Psoas muscle (tissue), 7 donors: ENCODE measurements at regions not wholly inside any gene's neighbourhood (a gene's known extent, or its start where the extent isn't known, plus 50 kb on each side); places are given as distances from the start of the nearest gene placed in this dataset.
"Not testable (repeated sequence)": the region's sequence is repeated elsewhere in the genome, so short reads cannot be mapped to it uniquely, and the experiment has no call there.

Experiments
- ATAC-seq, 4 donors: fragments of 200-7000 bp; cut with Tn5 transposase; one replicate each; pipeline ENCODE4 v1.9.1; 2020; ENCODE audit warnings: moderate library complexity in 3 of 4, mild to moderate bottlenecking in 2 of 4
- DNase-seq, 2 donors: peaks; one replicate each; pipeline ENCODE4 v3.0.0-alpha.2; 2020
- H3K27ac ChIP-seq: fragments of 200-600 bp; one replicate; pipeline ENCODE4 v1.8.0; 2022
- H3K27me3 ChIP-seq, 3 donors: fragments of 200-600 bp in 1 of 3; one replicate each; pipeline versions ENCODE4 v1.6.1 to v1.8.0; 2013 to 2022; ENCODE audit warnings: low read length in 2 of 3, mild to moderate bottlenecking in 2 of 3, moderate library complexity in 1 of 3; ENCODE audit not compliant: insufficient read depth in 3 of 3
- H3K36me3 ChIP-seq, 2 donors: fragments of 200-600 bp in 1 of 2; one replicate each; pipeline versions ENCODE4 v1.6.1 to v1.8.0; 2013 to 2022; ENCODE audit warnings: low read depth in 1 of 2, mild to moderate bottlenecking in 1 of 2, moderate library complexity in 1 of 2; ENCODE audit not compliant: insufficient read depth in 1 of 2
- H3K4me1 ChIP-seq: fragments of 200-600 bp; one replicate; pipeline ENCODE4 v1.8.0; 2022
- H3K4me3 ChIP-seq: fragments of 200-600 bp; one replicate; pipeline ENCODE4 v1.8.0; 2022; ENCODE audit warnings: mild to moderate bottlenecking
- H3K9me3 ChIP-seq: fragments of 200-600 bp; one replicate; pipeline ENCODE4 v1.8.0; 2022
- WGBS, 3 donors: extraction: QIAGEN DNeasy Blood & Tissue Kit; methylation state at CpG; one replicate each; pipeline versions ENCODE4 v1.1.6 to v1.1.7; 2013; 5-methylcytosine and 5-hydroxymethylcytosine counted together
- intact Hi-C, 2 donors: fragments of 100-400 bp; cut with DNase I; formaldehyde crosslinking; loops; one replicate each; pipeline versions ENCODE4 v1.11.0 to v1.14.2; 2022
- TF ChIP-seq, protein P1 (sequence below): fragments of 200-600 bp; IDR thresholded peaks from one replicate; pipeline ENCODE4 v1.8.0; 2022; ENCODE audit warnings: antibody characterized with exemption
- donor health status: healthy with polysubstance abuse.
- donor health status: DM: no; HTN: no; CAD: no; lungs with moderate emphysema.
- donor health status: Bipolar disorder and iron deficiency.
- donor health status: healthy.
- donor health status: DM: yes; HTN: yes; CAD: no.
- donor health status: DM: no; HTN: no; CAD: no.
- donor health status: DM: yes; HTN: yes; CAD: no.

GRCh38 chr1:70719154-70719553, 308.1 kb downstream of the CTH start:
- no peak overlapping the region for H3K4me3 ChIP-seq
- no peaks in the 10 kb centered on the region for H3K27me3 ChIP-seq
- no peak overlapping the region for H3K27ac ChIP-seq
- intact Hi-C loops, result no loop called here
- no peaks in the 10 kb centered on the region for H3K36me3 ChIP-seq
- no peaks in the 10 kb centered on the region for H3K4me1 ChIP-seq
- 17 to 39% (median 30%) methylated on average over 2 of the region's 2 CpGs for WGBS, 3 donors
- H3K9me3 ChIP-seq, result no peaks in the 10 kb centered on the region
- ATAC-seq (no peak), DNase-seq (no peak)
- TF ChIP-seq, protein P1, sequence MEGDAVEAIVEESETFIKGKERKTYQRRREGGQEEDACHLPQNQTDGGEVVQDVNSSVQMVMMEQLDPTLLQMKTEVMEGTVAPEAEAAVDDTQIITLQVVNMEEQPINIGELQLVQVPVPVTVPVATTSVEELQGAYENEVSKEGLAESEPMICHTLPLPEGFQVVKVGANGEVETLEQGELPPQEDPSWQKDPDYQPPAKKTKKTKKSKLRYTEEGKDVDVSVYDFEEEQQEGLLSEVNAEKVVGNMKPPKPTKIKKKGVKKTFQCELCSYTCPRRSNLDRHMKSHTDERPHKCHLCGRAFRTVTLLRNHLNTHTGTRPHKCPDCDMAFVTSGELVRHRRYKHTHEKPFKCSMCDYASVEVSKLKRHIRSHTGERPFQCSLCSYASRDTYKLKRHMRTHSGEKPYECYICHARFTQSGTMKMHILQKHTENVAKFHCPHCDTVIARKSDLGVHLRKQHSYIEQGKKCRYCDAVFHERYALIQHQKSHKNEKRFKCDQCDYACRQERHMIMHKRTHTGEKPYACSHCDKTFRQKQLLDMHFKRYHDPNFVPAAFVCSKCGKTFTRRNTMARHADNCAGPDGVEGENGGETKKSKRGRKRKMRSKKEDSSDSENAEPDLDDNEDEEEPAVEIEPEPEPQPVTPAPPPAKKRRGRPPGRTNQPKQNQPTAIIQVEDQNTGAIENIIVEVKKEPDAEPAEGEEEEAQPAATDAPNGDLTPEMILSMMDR, result no peak

DNA sequence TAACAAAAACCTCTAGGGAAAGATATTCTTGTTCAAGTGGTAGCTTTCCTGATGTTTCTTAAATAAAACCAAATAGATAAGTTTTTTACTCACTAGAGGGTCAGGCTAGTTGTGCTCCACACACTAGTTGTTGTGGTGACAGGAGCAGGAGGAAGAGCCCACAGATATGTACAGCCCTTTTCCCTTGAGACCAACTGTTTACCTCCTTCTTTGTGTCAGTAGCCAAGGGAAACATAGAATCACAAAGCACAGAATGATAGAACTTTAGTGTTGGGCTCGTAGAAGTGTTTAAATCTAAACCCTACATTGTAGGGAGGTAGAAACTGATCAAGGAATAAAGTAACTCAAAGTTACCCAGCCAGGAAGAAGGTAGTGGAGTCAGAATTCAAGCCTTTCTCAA, 309.0 kb downstream of the CTH start:
- Histone ChIP-seq H3K9me3 (no peaks in the 10 kb centered on the region), H3K27me3 (no peaks in the 10 kb centered on the region), H3K4me3 (no peak overlapping the region), H3K4me1 (no peaks in the 10 kb centered on the region), H3K27ac (no peak overlapping the region), H3K36me3 (no peaks in the 10 kb centered on the region)
- intact Hi-C loops, result no loop called here
- WGBS, 3 donors, result 52% methylated on average over 1 of the region's 1 CpG
- DNase-seq (no peak), ATAC-seq (no peak)
- TF ChIP-seq, protein P1, result no peak

- TF ChIP-seq, protein P1, result no peak
- H3K27ac ChIP-seq, result no peak overlapping the region
- no peaks in the 10 kb centered on the region for H3K9me3 ChIP-seq
- no peak overlapping the region for H3K4me3 ChIP-seq
- DNase-seq (no peak), ATAC-seq (no peak)
- no peaks in the 10 kb centered on the region for H3K27me3 ChIP-seq
- intact Hi-C loops, result no loop called here
- H3K4me1 ChIP-seq, result no peaks in the 10 kb centered on the region
- WGBS, 3 donors, result 65 to 75% (median 67%) methylated on average over 1 of the region's 1 CpG
- H3K36me3 ChIP-seq, result no peaks in the 10 kb centered on the region
Observed at GRCh38 chr1:70720521-70720920, 309.5 kb downstream of the CTH start.

GRCh38 chr1:70727886-70728489, 316.9 kb downstream of the CTH start:
- H3K9me3 ChIP-seq, result peaks cover 7% of the 10 kb centered on the region
- H3K36me3 ChIP-seq, result no peaks in the 10 kb centered on the region
- no peak overlapping the region for H3K27ac ChIP-seq
- TF ChIP-seq, protein P1, result no peak
- 68 to 80% (median 74%) methylated on average over 6 of the region's 6 CpGs for WGBS, 3 donors
- no peaks in the 10 kb centered on the region for H3K27me3 ChIP-seq
- no peaks in the 10 kb centered on the region for H3K4me1 ChIP-seq
- no peak for ATAC-seq
- DNase-seq, result no peak
- no peak overlapping the region for H3K4me3 ChIP-seq
- intact Hi-C loops, result no loop called here

- H3K36me3 ChIP-seq, DNase-seq, H3K27me3 ChIP-seq, H3K27ac ChIP-seq, ATAC-seq, H3K4me1 ChIP-seq, H3K9me3 ChIP-seq, intact Hi-C loops, H3K4me3 ChIP-seq: not testable (repeated sequence)
- WGBS, 3 donors, result 79 to 87% (median 81%) methylated on average over 3 to 6 of the region's 6 CpGs
Observed at GRCh38 chr1:70736518-70736917, 311.1 kb downstream of the PTGER3 start.
